HPDE6-E6E7 (cell line): ENCODE measurements at regions not wholly inside any gene's neighbourhood (a gene's known extent, or its start where the extent isn't known, plus 50 kb on each side); places are given as distances from the start of the nearest gene placed in this dataset.
"Not testable (repeated sequence)": the region's sequence is repeated elsewhere in the genome, so short reads cannot be mapped to it uniquely, and the experiment has no call there.

Experiments used
- DNase-seq: peaks from one replicate; pipeline ENCODE4 v3.0.0; 2011; ENCODE audit warnings: missing footprints; ENCODE audit errors: extremely low spot score

- DNase-seq = no peak
Measured at GRCh38 chr1:218494449-218494852, 149.3 kb downstream of the TGFB2 start.

GRCh38 chr1:218495931-218496330 is 150.8 kb downstream of the TGFB2 start:
- DNase-seq = no peak

GRCh38 chr1:218496561-218496960 is 151.4 kb downstream of the TGFB2 start:
- peak; percentile 88 for DNase-seq

GRCh38 chr1:218498056-218498938 is 153.2 kb downstream of the TGFB2 start:
- no peak for DNase-seq

GRCh38 chr1:218499011-218499691 is 154.0 kb downstream of the TGFB2 start:
- no peak for DNase-seq

GRCh38 chr1:218499911-218500310 is 154.8 kb downstream of the TGFB2 start:
- DNase-seq = no peak

GRCh38 chr1:218501161-218501560 is 156.0 kb downstream of the TGFB2 start:
- no peak for DNase-seq

- no peak for DNase-seq
Measured at GRCh38 chr1:218502383-218502782, 157.2 kb downstream of the TGFB2 start.

- DNase-seq = no peak
Measured at GRCh38 chr1:218503102-218503501, 158.0 kb downstream of the TGFB2 start.

- DNase-seq = no peak
Measured at GRCh38 chr1:218507355-218508002, 162.3 kb downstream of the TGFB2 start.

- no peak for DNase-seq
Measured at GRCh38 chr1:218510153-218510772, 165.1 kb downstream of the TGFB2 start.

GRCh38 chr1:218513328-218513727 is 168.2 kb downstream of the TGFB2 start:
- DNase-seq = no peak

GRCh38 chr1:218514689-218515088 is 169.6 kb downstream of the TGFB2 start:
- no peak for DNase-seq

- no peak for DNase-seq
Measured at GRCh38 chr1:218516526-218516925, 171.4 kb downstream of the TGFB2 start.

GRCh38 chr1:218517459-218517858 is 172.3 kb downstream of the TGFB2 start:
- no peak for DNase-seq

- DNase-seq = no peak
Measured at GRCh38 chr1:218518216-218518740, 173.1 kb downstream of the TGFB2 start.

- not testable (repeated sequence) for DNase-seq
Measured at GRCh38 chr1:218520646-218521045, 175.5 kb downstream of the TGFB2 start.

- peak; percentile 19 for DNase-seq
Measured at GRCh38 chr1:218521414-218522169, 176.5 kb downstream of the TGFB2 start.

- DNase-seq = no peak
Measured at GRCh38 chr1:218524526-218524925, 179.4 kb downstream of the TGFB2 start.

GRCh38 chr1:218525031-218525430 is 179.9 kb downstream of the TGFB2 start:
- no peak for DNase-seq
